T-helper 17 cell (primary cell): ENCODE measurements at regions not wholly inside any gene's neighbourhood (a gene's known extent, or its start where the extent isn't known, plus 50 kb on each side); places are given as distances from the start of the nearest gene placed in this dataset.
"Not testable (repeated sequence)": the region's sequence is repeated elsewhere in the genome, so short reads cannot be mapped to it uniquely, and the experiment has no call there.

Experiments
- ATAC-seq: fragments of 150-1000 bp; cut with Tn5 transposase; 2 replicates; pipeline ENCODE4 v1.10.0; 2021; ENCODE audit warnings: mild to moderate bottlenecking, moderate library complexity
- DNase-seq, 3 donors: peaks; one replicate each; pipeline versions ENCODE4 v3.0.0 to v3.0.0-alpha.2; 2020 to 2021
- H3K9me3 ChIP-seq: one replicate; pipeline ENCODE4 v1.7.0; 2013; ENCODE audit warnings: low read length, mild to moderate bottlenecking; ENCODE audit not compliant: control insufficient read depth, poor library complexity, severe bottlenecking
- H3K27ac Mint-ChIP-seq: one replicate; pipeline ENCODE4 v1.8.0; 2022; ENCODE audit warnings: mild to moderate bottlenecking, moderate library complexity, mixed read lengths
- H3K27me3 Mint-ChIP-seq: one replicate; pipeline ENCODE4 v1.8.0; 2022; ENCODE audit warnings: mixed read lengths
- H3K36me3 Mint-ChIP-seq: one replicate; pipeline ENCODE4 v1.8.0; 2022; ENCODE audit warnings: low read depth, mixed read lengths
- H3K4me1 Mint-ChIP-seq: one replicate; pipeline ENCODE4 v1.8.0; 2022; ENCODE audit warnings: mild to moderate bottlenecking, mixed read lengths
- H3K4me3 Mint-ChIP-seq: one replicate; pipeline ENCODE4 v1.8.0; 2022; ENCODE audit warnings: mild to moderate bottlenecking, moderate library complexity, mixed read lengths

- Mint-ChIP-seq H3K4me3 (no peak overlapping the region), H3K36me3 (peaks cover 8% of the 10 kb centered on the region), H3K27ac (no peak overlapping the region), H3K4me1 (peaks cover 8% of the 10 kb centered on the region), H3K27me3 (no peaks in the 10 kb centered on the region)
- DNase-seq = no peak
- H3K9me3 ChIP-seq = no peaks in the 10 kb centered on the region
- no peak for ATAC-seq
Measured at GRCh38 chr2:159880729-159881128, 82.7 kb upstream of the CD302 start.

- H3K9me3 ChIP-seq = no peaks in the 10 kb centered on the region
- Mint-ChIP-seq H3K4me1 (peaks cover 12% of the 10 kb centered on the region), H3K27ac (no peak overlapping the region), H3K4me3 (no peak overlapping the region), H3K36me3 (peaks cover 11% of the 10 kb centered on the region), H3K27me3 (no peaks in the 10 kb centered on the region)
- DNase-seq (no peak), ATAC-seq (peak; percentile 59)
Measured at GRCh38 chr2:159879051-159879604, 81.1 kb upstream of the CD302 start.

DNA sequence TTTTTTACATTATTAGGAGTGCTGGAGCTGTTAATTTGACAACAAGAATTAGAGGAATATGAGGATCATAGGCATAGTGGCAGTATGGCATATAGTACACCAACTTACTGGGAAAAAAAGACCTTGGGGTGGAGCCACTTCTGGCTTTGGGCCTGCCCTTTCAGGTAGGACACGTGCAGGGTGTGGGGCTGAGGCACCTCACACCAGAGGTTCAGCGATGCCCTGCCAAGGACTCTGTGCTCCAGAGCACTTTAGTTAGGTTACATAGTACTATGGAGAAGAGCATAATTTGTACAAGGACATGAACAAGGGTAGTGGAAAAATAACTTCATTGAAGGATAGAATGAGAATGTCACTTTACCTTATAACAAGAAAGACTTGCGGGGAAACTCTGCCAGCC is 77.1 kb upstream of the CD302 start:
- H3K27ac Mint-ChIP-seq = peak overlapping the region; percentile 78
- DNase-seq (no peak), ATAC-seq (no peak)
- peaks cover 10% of the 10 kb centered on the region for H3K4me1 Mint-ChIP-seq
- H3K36me3 Mint-ChIP-seq = peaks cover 19% of the 10 kb centered on the region
- H3K9me3 ChIP-seq = no peaks in the 10 kb centered on the region
- H3K27me3 Mint-ChIP-seq = no peaks in the 10 kb centered on the region
- H3K4me3 Mint-ChIP-seq = no peak overlapping the region

DNA sequence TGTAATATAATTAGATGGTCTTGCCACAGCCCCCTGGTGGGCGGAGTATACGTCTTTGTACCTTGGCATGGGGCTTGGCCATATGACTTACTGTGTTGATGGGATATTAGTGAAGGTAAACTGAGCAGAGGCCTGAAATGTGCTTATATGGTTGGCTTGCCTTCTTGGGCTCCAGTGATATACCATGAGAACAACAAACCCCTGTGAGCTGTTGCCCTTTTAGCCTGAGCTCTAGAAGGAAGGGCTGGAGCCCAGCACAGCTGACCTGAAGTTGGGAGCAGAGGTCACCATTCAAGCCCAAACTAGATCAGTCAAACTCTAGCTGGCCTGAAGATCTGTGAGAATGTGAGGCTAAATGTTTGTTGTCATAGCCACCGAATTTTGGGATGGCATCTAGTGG is 75.2 kb upstream of the CD302 start:
- Mint-ChIP-seq H3K4me1 (peaks cover 4% of the 10 kb centered on the region), H3K27me3 (no peaks in the 10 kb centered on the region), H3K36me3 (peaks cover 17% of the 10 kb centered on the region), H3K27ac (no peak overlapping the region), H3K4me3 (no peak overlapping the region)
- no peak for ATAC-seq
- DNase-seq = no peak
- H3K9me3 ChIP-seq = peaks cover 2% of the 10 kb centered on the region

DNA sequence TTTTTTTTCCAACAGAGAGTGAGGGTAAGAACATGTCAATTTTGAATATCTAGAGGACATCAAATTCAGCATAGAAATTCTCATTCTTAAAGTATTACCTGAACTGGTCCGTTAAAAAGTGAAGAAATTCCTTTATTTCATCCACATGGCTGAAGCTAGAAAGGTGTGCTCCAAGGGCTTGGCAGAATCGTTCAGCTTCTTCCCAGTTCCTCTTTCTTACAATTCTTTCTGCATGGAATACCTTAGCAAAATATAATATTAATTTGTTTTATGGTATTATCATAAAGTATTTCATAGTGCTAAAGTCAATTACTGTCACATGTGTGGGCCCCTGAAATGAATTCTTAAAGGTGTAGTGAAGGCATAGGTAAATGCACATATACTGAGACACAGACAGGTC is 74.3 kb upstream of the CD302 start:
- peaks cover 2% of the 10 kb centered on the region for H3K9me3 ChIP-seq
- DNase-seq (no peak), ATAC-seq (no peak)
- H3K4me3 Mint-ChIP-seq = no peak overlapping the region
- no peak overlapping the region for H3K27ac Mint-ChIP-seq
- H3K27me3 Mint-ChIP-seq = no peaks in the 10 kb centered on the region
- H3K36me3 Mint-ChIP-seq = peaks cover 17% of the 10 kb centered on the region
- peaks cover 4% of the 10 kb centered on the region for H3K4me1 Mint-ChIP-seq

GRCh38 chr2:159868598-159869159 is 70.7 kb upstream of the CD302 start:
- peaks cover 14% of the 10 kb centered on the region for H3K36me3 Mint-ChIP-seq
- not testable (repeated sequence) for DNase-seq, ATAC-seq, H3K27ac Mint-ChIP-seq, H3K4me1 Mint-ChIP-seq, H3K27me3 Mint-ChIP-seq, H3K9me3 ChIP-seq, H3K4me3 Mint-ChIP-seq

GRCh38 chr2:159867567-159868361 is 69.8 kb upstream of the CD302 start:
- Mint-ChIP-seq H3K4me1 (no peaks in the 10 kb centered on the region), H3K36me3 (peaks cover 17% of the 10 kb centered on the region), H3K27me3 (no peaks in the 10 kb centered on the region), H3K4me3 (no peak overlapping the region), H3K27ac (no peak overlapping the region)
- peaks cover 2% of the 10 kb centered on the region for H3K9me3 ChIP-seq
- no peak for DNase-seq
- ATAC-seq = no peak

- Mint-ChIP-seq H3K4me1 (peaks cover 2% of the 10 kb centered on the region), H3K36me3 (peaks cover 21% of the 10 kb centered on the region), H3K27me3 (no peaks in the 10 kb centered on the region), H3K4me3 (no peak overlapping the region), H3K27ac (no peak overlapping the region)
- no peaks in the 10 kb centered on the region for H3K9me3 ChIP-seq
- DNase-seq (no peak), ATAC-seq (no peak)
Measured at GRCh38 chr2:159863526-159864160, 65.6 kb upstream of the CD302 start.

GRCh38 chr2:159860581-159861310 is 62.7 kb upstream of the CD302 start:
- Mint-ChIP-seq H3K4me3 (no peak overlapping the region), H3K36me3 (peaks cover 25% of the 10 kb centered on the region), H3K4me1 (peaks cover 4% of the 10 kb centered on the region), H3K27me3 (no peaks in the 10 kb centered on the region), H3K27ac (no peak overlapping the region)
- DNase-seq = no peak
- no peak for ATAC-seq
- no peaks in the 10 kb centered on the region for H3K9me3 ChIP-seq

- Mint-ChIP-seq H3K4me1 (peaks cover 4% of the 10 kb centered on the region), H3K36me3 (peaks cover 27% of the 10 kb centered on the region), H3K27ac (peak overlapping the region; percentile 43), H3K27me3 (no peaks in the 10 kb centered on the region), H3K4me3 (no peak overlapping the region)
- no peaks in the 10 kb centered on the region for H3K9me3 ChIP-seq
- DNase-seq (no peak), ATAC-seq (no peak)
Measured at GRCh38 chr2:159859583-159859982, 61.6 kb upstream of the CD302 start.

GRCh38 chr2:159856760-159857159 is 58.8 kb upstream of the CD302 start:
- ATAC-seq (no peak), DNase-seq (no peak)
- peaks cover 4% of the 10 kb centered on the region for H3K4me1 Mint-ChIP-seq
- H3K27me3 Mint-ChIP-seq = no peaks in the 10 kb centered on the region
- peaks cover 20% of the 10 kb centered on the region for H3K36me3 Mint-ChIP-seq
- no peaks in the 10 kb centered on the region for H3K9me3 ChIP-seq
- H3K4me3 Mint-ChIP-seq = no peak overlapping the region
- H3K27ac Mint-ChIP-seq = no peak overlapping the region

DNA sequence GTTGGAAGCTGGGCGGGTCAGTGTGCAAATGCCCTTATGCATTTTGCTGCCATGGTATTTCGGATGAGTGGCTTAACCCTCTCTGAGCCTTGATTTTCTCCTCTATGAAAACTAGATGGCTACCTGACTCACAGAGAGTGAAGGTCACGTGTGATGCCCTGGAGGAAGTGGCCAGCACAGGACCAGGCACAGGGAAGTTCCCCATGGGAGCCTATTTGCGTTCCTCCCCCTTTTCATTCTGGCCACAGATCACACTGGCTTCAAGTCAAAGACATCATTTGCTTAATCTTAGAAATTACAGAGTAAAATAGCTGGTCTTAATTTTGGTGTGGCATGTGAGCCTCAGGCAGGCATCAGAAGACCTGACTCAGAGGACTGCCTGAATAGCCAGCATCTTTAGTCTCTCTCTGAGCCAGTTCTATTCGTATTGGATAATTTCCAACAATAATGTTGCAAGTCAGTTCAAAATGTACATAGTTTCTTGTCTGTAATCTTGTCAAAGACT is 57.6 kb upstream of the CD302 start:
- H3K4me3 Mint-ChIP-seq = no peak overlapping the region
- H3K36me3 Mint-ChIP-seq = peaks cover 19% of the 10 kb centered on the region
- no peaks in the 10 kb centered on the region for H3K27me3 Mint-ChIP-seq
- DNase-seq (no peak), ATAC-seq (no peak)
- no peaks in the 10 kb centered on the region for H3K9me3 ChIP-seq
- H3K27ac Mint-ChIP-seq = peak overlapping the region; percentile 19
- H3K4me1 Mint-ChIP-seq = peaks cover 4% of the 10 kb centered on the region

- H3K36me3 Mint-ChIP-seq = peaks cover 14% of the 10 kb centered on the region
- no peaks in the 10 kb centered on the region for H3K27me3 Mint-ChIP-seq
- no peaks in the 10 kb centered on the region for H3K9me3 ChIP-seq
- H3K4me3 Mint-ChIP-seq = no peak overlapping the region
- H3K27ac Mint-ChIP-seq = peak overlapping the region; percentile 19
- ATAC-seq = no peak
- no peak for DNase-seq
- peaks cover 4% of the 10 kb centered on the region for H3K4me1 Mint-ChIP-seq
Measured at GRCh38 chr2:159855143-159855542, 57.1 kb upstream of the CD302 start.
